GM18868 (cell line): ENCODE measurements at regions not wholly inside any gene's neighbourhood (a gene's known extent, or its start where the extent isn't known, plus 50 kb on each side); places are given as distances from the start of the nearest gene placed in this dataset.

Source experiments
- ATAC-seq: cut with Tn5 transposase; IDR thresholded peaks from one replicate; pipeline ENCODE4 v1.9.1; 2021; ENCODE audit warnings: mild to moderate bottlenecking, moderate library complexity; ENCODE audit not compliant: unreplicated experiment

DNA sequence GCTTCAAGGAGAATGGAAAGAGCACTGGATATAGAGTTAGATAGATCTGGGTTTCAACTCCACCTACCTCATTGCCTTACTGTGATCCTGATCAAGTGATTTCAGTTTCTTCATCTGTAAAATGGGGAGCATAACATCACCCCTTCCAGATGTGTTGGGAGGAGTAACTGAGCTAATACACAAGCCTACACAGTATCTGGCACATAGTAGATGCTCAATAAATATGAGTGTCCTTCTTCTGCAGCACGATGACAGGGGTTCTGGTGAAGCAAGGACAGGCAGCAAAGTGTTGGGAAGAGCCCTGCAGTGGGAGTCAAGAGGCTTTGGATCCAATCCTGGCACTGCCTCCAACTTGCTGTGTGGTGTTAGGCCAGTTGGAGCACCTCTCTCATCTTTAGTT is 270.0 kb downstream of the UACA start:
- ATAC-seq: no peak

DNA sequence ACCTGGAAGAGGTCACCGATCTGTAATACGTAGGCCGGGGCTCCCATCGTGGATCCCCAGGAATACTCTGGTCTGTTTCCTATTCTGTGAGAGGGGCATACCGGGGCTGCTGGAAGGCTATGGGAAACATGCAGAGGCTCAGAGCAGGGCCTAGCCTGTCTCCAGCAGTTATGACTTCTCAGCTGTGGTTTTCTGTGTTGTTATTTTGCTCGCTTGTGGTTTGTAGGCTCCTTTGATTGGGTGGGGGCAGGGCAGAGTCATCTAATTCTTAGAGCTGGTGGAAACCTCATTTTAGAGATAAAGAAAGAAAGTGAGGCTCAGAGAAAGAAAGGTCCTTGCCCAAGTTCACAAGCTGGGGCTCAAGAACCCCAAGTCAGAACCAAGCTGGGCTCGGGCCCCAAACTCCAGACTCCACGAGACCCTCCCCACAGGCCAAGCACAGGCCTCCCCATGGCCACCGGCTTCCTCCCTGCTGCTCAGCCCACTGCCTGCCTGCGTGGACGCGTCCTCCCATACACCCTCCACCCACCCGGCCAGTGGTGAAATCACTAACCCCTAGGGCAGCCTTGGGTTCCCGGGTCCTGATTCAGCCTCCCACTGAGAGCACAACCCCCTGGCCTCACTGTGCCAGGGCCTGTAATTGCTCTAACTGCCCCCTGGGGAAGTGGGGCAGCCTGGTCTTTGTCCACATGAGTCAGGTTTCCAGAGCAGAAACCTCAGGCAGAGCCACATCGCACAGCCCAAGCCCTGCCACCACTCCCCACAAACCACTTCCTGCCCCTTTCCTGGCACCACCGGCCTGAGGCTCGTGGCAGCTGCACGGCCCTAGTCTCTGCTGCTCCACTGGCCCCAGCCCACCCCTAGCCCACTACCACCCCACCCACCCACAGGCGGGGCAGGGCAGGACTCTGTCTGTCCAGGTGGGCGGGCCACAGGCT is 270.8 kb downstream of the UACA start:
- peak; percentile 55 for ATAC-seq

DNA sequence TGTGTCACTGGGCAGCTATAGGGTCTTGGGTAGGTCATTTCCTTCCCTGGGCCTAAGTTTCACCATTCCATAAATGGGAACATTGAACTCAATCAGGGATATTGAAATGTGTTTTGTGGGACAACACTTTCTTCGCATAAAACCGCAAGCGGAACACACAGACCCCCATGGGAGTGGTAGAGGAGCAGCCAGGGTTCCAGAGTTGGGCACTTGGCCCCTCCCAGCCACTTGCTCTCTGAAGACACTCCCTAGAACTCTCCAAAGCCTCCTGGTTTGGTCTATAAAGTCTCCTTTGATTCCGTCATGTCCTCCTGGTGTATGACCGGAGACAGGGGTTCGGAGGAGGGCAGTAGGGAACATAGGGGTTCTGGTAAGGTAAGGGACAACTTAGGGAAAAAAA is 271.7 kb downstream of the UACA start:
- no peak for ATAC-seq

DNA sequence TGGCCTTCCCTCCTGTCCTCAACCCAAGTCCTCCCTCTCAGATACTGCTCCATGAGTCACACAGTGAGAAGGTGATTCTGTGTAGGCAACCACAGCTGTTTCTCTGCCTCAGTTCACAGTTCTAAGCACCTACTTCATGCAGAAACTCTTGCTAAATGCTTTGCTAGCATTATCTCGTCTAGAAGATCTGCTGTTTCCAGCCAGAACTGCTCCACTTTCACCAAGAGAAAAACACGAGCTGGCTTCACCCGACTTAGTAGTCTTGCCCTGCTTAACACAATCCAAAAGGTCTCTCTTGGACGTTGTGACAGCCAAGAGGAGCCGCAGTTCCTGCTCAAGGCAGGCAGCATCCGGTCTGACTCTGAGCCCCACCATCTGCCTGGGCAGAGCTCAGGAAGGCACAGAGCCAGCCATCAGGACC is 272.1 kb downstream of the UACA start:
- no peak for ATAC-seq

DNA sequence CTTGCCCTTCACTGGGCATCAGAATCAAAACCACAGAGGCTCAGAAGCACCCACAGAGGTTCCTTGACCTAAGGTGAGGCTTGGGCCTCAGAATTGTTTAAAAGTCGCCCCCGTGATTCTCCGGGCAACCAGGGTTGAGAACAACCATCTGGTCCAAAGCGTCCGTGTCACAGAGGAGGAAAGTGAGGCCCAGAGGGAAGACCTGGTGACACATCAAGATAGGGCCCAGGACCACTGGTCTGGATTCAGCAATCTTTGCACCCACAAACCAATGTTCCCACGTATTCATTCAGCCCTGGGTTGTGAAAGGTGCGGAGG is 272.6 kb downstream of the UACA start:
- no peak for ATAC-seq

DNA sequence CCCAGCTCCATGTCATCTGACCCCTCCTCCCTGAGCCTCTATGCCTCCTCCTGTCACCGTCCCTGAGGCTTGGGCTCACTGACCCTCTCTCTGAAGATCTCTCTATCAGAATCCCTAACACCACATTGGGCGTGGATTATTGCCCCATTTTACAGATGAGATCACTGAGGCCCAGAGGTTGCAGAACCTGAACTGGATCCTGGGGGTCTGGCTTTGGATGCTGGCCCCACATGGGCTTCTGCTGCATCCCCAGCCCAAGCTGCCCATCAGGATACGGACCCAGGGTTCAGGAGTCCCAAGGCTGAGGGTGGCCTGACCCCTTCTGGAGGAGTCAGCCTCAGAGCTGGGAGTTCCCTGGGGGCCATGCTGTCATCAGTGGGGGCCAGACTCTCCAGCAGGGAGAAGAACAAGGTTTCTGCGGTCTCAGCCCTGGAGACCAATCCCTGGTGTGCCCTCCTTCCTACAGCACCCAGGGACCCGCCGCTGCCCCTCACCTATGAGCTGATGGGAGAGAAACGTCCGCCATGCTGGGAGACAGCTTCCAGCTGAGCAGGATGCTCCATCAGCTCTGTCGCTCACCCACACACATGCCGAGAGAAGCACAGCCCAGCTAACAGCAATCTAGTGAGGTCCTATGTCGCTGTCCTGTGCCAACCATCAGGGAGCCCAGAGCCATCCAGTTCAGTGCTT is 273.1 kb downstream of the UACA start:
- ATAC-seq: no peak

DNA sequence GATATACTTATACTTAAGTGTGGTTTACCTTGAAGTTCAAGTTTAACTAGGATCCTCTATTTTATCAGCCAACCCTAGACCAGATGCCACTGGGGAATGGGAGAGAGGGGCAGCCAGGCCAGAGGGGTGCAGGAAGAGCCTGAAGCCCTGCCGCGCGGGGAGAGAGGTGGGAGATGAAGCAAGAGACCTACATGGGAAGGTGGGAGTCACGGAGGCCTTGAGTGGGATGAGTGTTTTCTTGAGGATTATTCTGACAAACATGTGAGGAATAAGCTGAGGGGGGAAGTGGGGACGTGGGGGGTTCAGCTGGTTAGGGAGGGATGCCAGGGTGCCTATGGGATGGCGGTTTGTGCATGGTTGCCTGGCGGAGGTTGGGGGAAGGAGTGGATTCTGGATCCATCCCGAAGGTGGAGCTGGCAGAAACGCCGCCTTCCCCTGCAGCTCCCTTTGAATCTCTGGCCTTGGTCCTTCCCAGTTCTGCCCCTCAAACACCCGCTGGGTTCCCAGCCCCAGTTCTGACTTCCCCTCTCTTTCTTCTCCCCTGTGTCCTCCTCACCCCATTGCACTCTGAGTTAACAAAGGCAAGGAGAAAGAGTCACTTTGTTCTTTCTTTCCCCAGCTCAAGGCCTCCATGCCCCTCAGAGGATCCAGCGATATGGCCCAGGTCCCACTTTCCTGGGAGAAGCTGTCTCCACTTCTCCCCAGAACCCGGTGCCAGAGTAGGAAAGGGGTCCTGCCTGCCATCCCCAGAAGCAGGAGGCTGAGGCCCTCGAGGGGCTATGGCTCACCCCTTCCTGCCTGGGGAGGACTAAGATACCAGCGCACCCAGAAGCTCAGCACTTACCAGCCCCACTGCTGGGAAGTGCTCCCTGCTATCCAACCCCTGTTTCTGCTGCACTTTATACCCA is 274.2 kb downstream of the UACA start:
- no peak for ATAC-seq

DNA sequence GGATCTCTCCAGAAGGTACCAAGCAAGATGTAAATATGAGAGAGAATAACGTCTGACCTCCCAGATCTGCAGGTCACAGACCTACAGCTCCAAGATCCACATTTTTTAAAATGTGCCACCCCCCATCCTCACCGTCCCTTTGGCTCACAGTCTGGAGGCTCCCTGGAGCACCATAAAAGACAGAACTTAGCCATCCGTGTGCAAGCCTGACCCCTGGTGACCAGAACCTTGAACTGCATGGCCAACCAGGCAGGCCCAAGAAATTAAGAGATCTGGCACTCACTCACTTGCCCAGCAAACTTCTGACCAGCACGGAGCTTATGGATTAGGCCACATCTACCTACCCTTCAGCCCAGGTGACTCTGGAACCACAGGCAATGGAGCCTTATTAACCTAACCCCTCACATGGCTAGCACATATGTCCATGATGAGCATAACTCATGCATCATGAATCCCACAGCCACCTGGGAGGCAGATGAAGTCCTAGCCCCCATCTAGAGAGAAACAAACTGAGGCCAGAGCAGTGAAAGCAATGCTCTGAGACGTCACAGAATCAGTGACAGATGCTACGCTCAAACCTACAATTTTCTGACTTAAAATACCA is 275.3 kb downstream of the UACA start:
- no peak for ATAC-seq

DNA sequence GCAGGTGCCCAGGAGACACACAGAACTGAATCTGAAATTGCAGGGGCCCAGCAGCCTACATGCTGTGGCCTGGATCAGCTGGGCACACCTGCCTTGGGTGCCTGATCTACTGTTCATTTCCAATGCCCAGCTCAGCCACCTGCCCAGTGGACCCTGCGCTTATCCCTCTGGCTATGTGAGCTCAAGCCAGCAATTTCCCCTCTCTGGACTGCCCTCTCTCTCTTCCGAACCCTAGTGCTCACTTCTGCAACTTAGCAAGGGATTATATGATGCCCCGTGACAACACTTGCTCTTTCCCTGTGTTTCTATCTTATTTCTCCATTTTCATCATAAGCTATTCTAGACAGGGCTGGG is 276.0 kb downstream of the UACA start:
- ATAC-seq: no peak

DNA sequence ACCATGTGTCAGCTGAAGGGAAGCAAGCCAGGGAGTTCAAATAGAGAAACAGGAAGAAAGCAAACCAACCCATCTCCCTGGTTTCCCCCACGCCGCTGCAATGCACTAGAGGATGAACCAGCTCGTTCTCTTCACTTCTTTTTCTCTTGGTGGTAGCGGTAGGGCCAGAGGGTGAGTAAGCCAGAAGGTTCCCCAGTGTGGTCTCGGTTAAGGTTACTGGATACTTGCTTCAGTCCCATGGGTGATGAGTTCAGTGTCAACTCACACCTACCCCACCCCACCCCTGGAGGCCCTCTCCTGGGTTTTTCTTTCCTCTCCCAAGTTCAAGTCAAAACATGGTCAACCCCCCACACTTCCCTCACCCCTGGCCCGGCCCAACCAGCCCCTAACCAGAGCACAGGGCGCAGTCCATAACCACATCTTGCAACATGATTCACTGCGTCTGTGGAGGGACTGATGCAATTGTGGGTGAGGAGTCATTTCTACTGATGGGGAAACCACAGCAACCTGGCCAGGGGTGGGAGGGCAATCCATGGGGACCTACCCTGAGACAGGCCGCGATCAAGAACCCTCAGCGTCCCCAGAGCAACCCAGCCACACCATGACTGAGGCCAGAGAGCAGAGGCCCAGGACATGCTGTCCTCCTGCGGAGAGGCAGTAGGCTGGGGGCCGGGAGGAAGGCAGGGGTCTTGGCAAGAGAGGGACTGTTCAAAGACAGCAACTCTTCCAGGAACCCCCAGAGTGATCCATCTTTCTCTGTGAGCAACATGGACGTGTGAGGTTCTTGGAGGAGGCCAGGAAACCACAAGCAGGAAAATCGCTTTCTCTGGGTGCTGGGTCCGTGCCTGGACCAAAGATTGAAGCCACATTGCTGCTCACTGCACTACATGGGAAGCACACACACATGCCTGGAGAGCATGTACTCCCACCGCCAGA is 276.6 kb downstream of the UACA start:
- peak; percentile 68 for ATAC-seq

DNA sequence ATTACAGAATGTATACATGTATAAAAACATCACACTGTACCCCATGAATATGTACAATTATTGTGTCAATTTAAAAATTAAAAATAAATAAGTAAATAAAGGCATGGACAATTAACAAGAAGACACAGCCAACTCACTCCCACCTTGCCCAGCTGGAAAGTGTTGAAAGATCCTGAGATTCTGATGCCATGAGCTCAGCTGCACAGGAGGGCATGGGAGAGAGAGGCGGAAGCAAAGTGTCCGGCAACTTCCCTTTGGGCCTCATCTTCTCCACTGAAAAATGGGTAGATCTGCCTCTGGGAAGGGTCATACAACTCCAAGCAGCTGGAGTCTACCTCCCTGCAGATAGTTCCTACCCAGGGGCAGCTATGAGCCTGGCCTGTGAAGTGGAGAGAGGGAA is 277.3 kb downstream of the UACA start:
- ATAC-seq: no peak

DNA sequence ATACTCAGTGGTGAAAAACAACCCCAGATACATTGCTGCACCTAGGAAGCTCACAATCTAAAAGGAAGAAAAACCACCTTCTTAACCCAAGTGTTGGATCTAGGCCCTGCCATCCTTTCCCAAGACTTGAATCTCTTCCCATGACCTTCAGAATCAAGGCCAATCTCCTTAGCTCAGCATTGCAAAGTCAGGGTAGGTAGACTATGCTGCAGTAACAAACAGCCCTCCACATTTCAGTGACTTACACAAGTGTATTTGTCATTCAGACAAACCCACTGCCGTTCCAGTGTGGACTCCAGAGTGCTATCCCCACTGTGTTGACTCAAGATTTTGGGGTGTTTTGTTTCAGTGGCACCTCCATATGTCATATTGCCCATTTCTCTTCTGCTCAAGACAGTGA is 278.4 kb downstream of the UACA start:
- ATAC-seq: no peak

DNA sequence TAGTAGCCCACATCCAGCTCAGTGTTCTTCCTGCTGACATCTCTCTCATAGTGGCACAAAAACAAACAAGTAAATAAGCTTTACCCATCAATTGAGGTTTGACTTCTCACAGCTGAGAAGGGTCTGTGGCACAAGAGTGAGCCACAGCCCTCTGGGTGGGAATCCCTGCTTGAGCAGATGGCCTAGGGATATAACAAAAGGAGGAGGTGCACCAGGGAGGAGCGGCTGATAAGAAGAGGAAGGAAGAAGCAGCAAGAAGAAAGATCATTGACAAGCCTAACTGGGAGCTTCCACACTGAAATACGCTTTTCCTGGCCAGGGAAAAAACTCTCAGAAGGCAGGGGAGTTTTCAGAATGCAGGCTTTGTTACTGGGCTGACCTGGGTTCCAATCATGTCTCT is 279.8 kb downstream of the UACA start:
- ATAC-seq: no peak

DNA sequence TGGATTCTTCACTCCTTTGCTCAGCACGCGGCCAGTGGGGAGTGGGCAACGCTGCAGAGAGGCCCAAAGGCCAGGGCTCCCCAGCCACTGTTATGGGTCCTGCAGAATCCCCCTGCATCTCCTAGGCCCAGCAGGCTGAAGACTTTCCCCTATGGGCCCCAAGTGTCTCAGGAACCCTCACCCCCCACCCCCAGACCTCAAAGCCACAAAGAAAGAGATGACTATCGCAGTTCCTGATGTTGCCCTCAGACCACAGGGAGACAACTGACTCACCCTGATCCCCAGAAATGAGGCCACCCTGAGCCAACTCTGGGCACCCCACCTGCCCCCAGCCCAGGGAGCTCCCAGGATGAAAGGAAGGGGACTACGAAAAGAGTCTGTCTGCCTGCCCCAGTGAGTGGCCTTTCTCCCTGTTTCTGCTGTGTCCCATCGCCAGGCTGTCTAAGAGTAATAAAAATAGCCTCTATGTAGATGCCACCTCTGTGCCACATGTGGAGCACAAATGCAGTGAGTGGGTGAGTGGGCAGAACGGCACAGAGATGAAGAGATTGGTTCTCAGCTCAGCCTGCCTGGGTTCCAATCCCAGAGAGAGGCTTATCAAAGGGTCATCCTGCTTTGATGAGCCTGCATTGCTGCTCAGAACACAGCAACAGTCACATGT is 283.0 kb downstream of the UACA start:
- peak; percentile 40 for ATAC-seq

DNA sequence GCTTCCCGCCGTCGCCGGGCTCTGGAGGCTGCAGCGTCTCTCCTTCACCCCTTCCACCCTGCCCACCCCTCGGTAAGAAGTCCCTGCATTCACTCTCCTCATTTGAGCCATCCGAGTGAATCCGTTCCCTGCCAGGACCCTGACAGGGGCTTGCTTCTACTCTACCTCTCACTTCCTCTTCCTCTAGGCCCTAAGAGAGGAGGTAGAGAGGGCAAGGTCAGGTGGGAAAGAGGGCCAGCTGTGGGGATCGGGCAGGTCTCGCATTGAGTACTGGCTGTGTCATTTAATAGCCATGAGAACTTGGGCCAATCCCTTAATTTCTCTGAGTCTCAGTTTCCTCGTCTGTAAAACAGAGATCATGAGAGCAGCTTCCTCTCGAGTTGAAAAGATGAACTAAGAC is 283.6 kb downstream of the UACA start:
- peak; percentile 36 for ATAC-seq

DNA sequence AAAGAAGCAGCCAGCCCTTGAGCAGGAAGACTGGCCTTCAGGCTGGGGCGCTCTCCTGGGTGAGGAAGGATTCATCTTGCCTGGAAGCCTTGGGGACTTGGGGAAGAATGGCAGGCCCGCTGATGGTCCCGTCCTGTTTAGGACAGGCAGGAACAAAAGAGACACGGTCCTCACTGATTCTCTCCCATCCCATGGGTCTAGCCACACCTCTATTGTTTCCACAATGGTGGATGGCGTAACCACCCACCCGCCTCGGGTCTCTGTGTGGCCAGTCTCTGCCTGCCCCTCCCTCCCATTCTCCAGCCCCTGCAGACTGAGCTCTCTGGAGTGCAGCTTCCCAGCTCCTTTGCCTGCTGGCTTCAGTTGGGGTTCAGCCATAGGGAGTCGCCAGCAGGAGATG is 284.3 kb downstream of the UACA start:
- no peak for ATAC-seq

DNA sequence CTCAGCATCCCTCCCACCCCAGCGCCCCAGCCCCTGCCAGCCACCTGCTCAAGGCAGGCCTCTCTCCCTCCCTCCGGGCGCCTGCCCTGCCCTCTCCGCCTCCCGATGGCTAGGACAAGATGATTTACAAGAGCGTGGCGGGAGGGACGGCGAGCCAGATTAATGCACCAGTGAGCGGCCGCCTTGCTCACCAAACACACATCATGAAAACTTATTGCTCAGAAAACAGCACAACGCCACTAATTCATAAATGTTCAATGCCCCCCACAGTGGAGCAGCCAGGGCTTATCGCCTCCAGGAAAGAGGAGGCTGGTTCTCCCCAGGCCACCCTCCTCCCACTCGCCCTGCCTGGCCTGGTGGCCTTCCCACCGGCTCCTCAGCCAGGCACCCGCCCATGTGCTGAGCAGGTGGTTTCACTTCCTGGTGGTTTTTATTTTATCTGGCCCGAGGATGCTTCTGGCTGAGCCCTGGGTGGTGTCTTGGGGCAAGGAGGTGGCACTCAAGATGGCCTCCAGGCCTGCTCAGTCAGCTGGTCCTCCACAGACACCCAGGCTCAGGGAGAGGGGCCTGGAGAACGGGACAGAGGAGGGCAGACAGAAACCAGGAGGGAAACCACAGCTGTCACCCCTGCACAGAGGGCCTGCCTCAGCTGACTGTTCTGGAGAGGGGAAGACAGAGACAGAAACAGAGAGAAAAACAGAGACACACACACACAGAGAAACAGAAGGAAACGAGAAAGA is 284.9 kb downstream of the UACA start:
- ATAC-seq: peak; percentile 40

DNA sequence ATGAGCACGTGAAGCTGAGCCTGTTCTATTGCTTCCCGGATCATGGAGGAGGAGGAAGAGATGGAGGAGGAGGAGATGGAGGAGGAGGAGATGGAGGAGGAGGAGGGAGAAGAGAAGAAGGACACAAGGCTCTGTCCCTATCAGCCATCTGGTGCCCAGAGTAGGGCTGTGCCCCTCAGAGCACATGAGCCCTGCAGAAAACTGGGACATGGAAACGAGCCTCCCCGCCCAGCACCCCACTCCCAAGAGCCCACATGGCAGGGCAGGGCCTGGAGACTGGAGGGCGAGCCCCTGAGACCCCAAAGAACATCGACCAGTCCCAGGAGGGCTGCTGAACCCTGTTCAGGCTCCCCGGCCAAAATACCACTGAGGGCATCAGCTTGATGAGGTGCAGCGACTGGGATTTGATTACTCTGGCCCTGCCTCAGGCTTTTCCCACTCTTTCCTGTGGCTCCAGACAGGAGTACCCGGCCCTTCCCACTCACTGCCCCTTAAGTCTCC is 285.6 kb downstream of the UACA start:
- ATAC-seq: no peak

DNA sequence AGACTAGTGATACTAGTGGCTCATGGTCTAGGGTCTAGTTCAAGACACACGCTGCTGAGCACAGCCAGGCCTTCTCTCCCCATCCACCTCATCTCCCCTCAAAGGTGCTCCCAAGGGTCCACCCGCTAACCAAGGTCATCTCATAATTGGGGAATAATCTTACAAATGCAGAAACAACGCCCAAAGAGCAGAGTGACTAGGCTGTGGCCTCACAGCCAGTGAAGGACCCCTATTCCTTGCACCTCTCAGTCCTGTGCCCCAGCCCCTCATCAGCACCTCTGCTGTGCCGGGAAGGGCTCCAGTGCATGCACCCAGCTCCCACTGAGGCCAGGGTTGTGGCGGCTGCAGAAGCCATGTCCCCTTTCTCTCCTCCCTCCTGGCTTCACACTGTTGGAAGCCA is 286.9 kb downstream of the UACA start:
- no peak for ATAC-seq
